Prostate gland (tissue), 2 donors: ENCODE measurements at regions not wholly inside any gene's neighbourhood (a gene's known extent, or its start where the extent isn't known, plus 50 kb on each side); places are given as distances from the start of the nearest gene placed in this dataset.

Experiments used
- DNase-seq: peaks from one replicate; pipeline ENCODE4 v3.0.0-alpha.2; 2019; ENCODE audit warnings: low spot score
- H3K27ac ChIP-seq, 2 donors: fragments of 200-600 bp; sonication (generic); 2 replicates each; pipeline ENCODE4 v1.5.1; 2017 to 2019
- H3K27me3 ChIP-seq: fragments of 200-600 bp; sonication (generic); replicated peaks from 2 replicates; pipeline ENCODE4 v1.5.1; 2019; ENCODE audit not compliant: insufficient read depth
- H3K36me3 ChIP-seq, 2 donors: fragments of 200-600 bp; sonication (generic); 1 replicate in 1 of 2; 2 replicates in 1 of 2; pipeline versions ENCODE4 v1.5.1 to v1.8.1; 2017 to 2019
- H3K4me1 ChIP-seq: fragments of 200-600 bp; sonication (generic); replicated peaks from 2 replicates; pipeline ENCODE4 v1.5.1; 2019
- H3K4me3 ChIP-seq, 2 donors: fragments of 200-600 bp; sonication (generic); 2 replicates each; pipeline ENCODE4 v1.5.1; 2017 to 2019
- H3K9me3 ChIP-seq: fragments of 200-600 bp; sonication (generic); 2 replicates; pipeline ENCODE4 v1.5.1; 2017
- CTCF ChIP-seq, 4 experiments: fragments of 200-600 bp in 2 of 4; fragments of 450-650 bp in 2 of 4; sonication (generic) in 2 of 4; IDR thresholded peaks; 1 replicate in 3 of 4; 2 replicates in 1 of 4; pipeline ENCODE4 v1.5.1; 2016 to 2019; ENCODE audit warnings: antibody characterized with exemption in 4 of 4, mild to moderate bottlenecking in 2 of 4, moderate library complexity in 2 of 4
- POLR2A ChIP-seq: fragments of 450-650 bp; IDR thresholded peaks from one replicate; pipeline ENCODE4 v1.6.1; 2016; ENCODE audit warnings: antibody characterized with exemption, mild to moderate bottlenecking
- POLR2AphosphoS5 ChIP-seq: sonication (generic); formaldehyde crosslinking; IDR thresholded peaks from one replicate; pipeline ENCODE4 v1.6.1; 2017; ENCODE audit warnings: antibody characterized with exemption
- WGBS: methylation state at CpG from one replicate; pipeline ENCODE4 v1.1.5; 2018; 5-methylcytosine and 5-hydroxymethylcytosine counted together
- intact Hi-C: fragments of 100-400 bp; cut with DNase I; formaldehyde crosslinking; loops from one replicate; pipeline ENCODE4 v1.14.2; 2022

- Histone ChIP-seq H3K36me3 (no peaks in the 10 kb centered on the region), H3K4me1 (peaks cover 10% of the 10 kb centered on the region), H3K27me3 (no peaks in the 10 kb centered on the region), H3K9me3 (no peaks in the 10 kb centered on the region), H3K4me3 (no peak overlapping the region), H3K27ac (peak overlapping the region in 1 of 2 donors; percentile 33)
- 17% methylated on average over 10 of the region's 10 CpGs for WGBS
- intact Hi-C loops, result no loop called here
- peak; percentile 85 for TF ChIP-seq POLR2AphosphoS5
- TF ChIP-seq POLR2A, result no peak
- peak; percentile 73 for DNase-seq
Observed at GRCh38 chr5:124599028-124599973, 147.1 kb downstream of the ZNF608 start.

GRCh38 chr5:124596595-124597421, 149.6 kb downstream of the ZNF608 start:
- no peaks in the 10 kb centered on the region for H3K9me3 ChIP-seq
- H3K36me3 ChIP-seq, result no peaks in the 10 kb centered on the region
- intact Hi-C loops, result no loop called here
- H3K4me3 ChIP-seq, result no peak overlapping the region
- H3K27ac ChIP-seq, result no peak overlapping the region
- no peak for DNase-seq
- H3K27me3 ChIP-seq, result no peaks in the 10 kb centered on the region
- TF ChIP-seq POLR2A (no peak), CTCF (IDR thresholded peaks at IDR 0.05) (no peak), POLR2AphosphoS5 (no peak)
- H3K4me1 ChIP-seq, result peaks cover 10% of the 10 kb centered on the region
- WGBS, result 67% methylated on average over 5 of the region's 5 CpGs

- Histone ChIP-seq H3K4me3 (no peak overlapping the region), H3K9me3 (no peaks in the 10 kb centered on the region), H3K27me3 (no peaks in the 10 kb centered on the region), H3K27ac (no peak overlapping the region), H3K4me1 (peaks cover 2% of the 10 kb centered on the region), H3K36me3 (no peaks in the 10 kb centered on the region)
- TF ChIP-seq POLR2A (no peak), POLR2AphosphoS5 (no peak), CTCF (IDR thresholded peaks at IDR 0.05) (no peak)
- 95% methylated on average over 1 of the region's 1 CpG for WGBS
- no peak for DNase-seq
- intact Hi-C loops, result no loop called here
Observed at GRCh38 chr5:124593952-124594351, 152.5 kb downstream of the ZNF608 start.

GRCh38 chr5:124592891-124593290, 153.5 kb downstream of the ZNF608 start:
- H3K27me3 ChIP-seq, result no peaks in the 10 kb centered on the region
- no peaks in the 10 kb centered on the region for H3K36me3 ChIP-seq
- 98% methylated on average over 2 of the region's 2 CpGs for WGBS
- intact Hi-C loops, result no loop called here
- no peak for DNase-seq
- H3K9me3 ChIP-seq, result no peaks in the 10 kb centered on the region
- H3K4me3 ChIP-seq, result no peak overlapping the region
- TF ChIP-seq POLR2A (no peak), CTCF (IDR thresholded peaks at IDR 0.05) (no peak), POLR2AphosphoS5 (no peak)
- H3K4me1 ChIP-seq, result no peaks in the 10 kb centered on the region
- no peak overlapping the region for H3K27ac ChIP-seq

GRCh38 chr5:124591583-124591982, 154.9 kb downstream of the ZNF608 start:
- no peak overlapping the region for H3K27ac ChIP-seq
- TF ChIP-seq POLR2AphosphoS5, result no peak
- no peak for TF ChIP-seq POLR2A
- no peak for TF ChIP-seq CTCF (IDR thresholded peaks at IDR 0.05)
- no peaks in the 10 kb centered on the region for H3K4me1 ChIP-seq
- H3K4me3 ChIP-seq, result no peak overlapping the region
- no peaks in the 10 kb centered on the region for H3K27me3 ChIP-seq
- no peaks in the 10 kb centered on the region for H3K9me3 ChIP-seq
- no peaks in the 10 kb centered on the region for H3K36me3 ChIP-seq
- no peak for DNase-seq
- intact Hi-C loops, result no loop called here
- 94% methylated on average over 5 of the region's 5 CpGs for WGBS
